ENCODE measurements at regions not wholly inside any gene's neighbourhood (a gene's known extent, or its start where the extent isn't known, plus 50 kb on each side); places are given as distances from the start of the nearest gene placed in this dataset.

DNA sequence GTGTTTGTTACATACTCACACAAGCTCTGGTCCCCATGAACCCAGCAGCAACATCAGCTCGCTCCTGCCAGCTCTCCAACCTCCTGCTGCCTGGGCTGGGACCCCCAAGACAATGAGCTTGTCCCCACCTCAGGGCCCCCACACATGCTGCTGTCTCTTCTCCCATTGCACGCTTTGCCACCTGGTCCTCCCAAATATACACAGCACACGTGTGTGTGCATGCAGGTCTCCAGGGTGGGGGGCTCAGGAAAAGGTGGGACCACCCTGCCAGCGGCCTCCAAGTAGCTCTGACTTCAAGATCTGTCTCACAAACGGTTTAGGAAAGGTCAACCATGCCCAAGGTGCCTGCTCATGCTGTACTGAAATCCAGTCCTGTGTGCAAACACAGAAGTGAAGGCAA lies 68.1 kb upstream of the CCND1 start:
- Histone ChIP-seq H3K4me2 (ENCODE audit: unreplicated experiment) (no peak overlapping the region), H3K4me3 (no peak overlapping the region), H3K27ac (no peak overlapping the region), H2AFZ (no peak overlapping the region), H3K9me3 (ENCODE audit: low read depth) (no peaks in the 10 kb centered on the region), H3F3A (ENCODE audit: insufficient read depth) (no peaks in the 10 kb centered on the region), H4K20me1 (ENCODE audit: insufficient read depth) (no peaks in the 10 kb centered on the region), H3K27me3 (replicated peaks; ENCODE audit: insufficient read depth) (no peaks in the 10 kb centered on the region), H3K9ac (no peak overlapping the region), H3K79me2 (ENCODE audit: insufficient read depth) (no peaks in the 10 kb centered on the region), H3K9me2 (ENCODE audit: insufficient read depth) (no peaks in the 10 kb centered on the region), H3K4me1 (ENCODE audit: insufficient read depth) (peaks cover 6% of the 10 kb centered on the region), H3K36me3 (ENCODE audit: low read depth) (no peaks in the 10 kb centered on the region)
- DNase-seq, result no peak
- WGBS, 2 experiments (ENCODE audit: low coverage in 1 of 2, low lambda C conversion rate in 2 of 2, missing lambda C conversion rate in 2 of 2), result 46 to 47% methylated on average over 5 of the region's 5 CpGs
- in situ Hi-C loops (cut with MboI), result no loop called here
- TF ChIP-seq EZH2phosphoT487 (IDR thresholded peaks at IDR 0.05; ENCODE audit: insufficient read depth, low read depth), result no peak
- TF ChIP-seq EZH2 (IDR thresholded peaks at IDR 0.05; ENCODE audit: insufficient read depth, poor library complexity, severe bottlenecking), result no peak

GRCh38 chr11:69573761-69574607 lies 67.0 kb upstream of the CCND1 start:
- Histone ChIP-seq H3K4me2 (ENCODE audit: unreplicated experiment) (no peak overlapping the region), H3K27me3 (replicated peaks; ENCODE audit: insufficient read depth) (no peaks in the 10 kb centered on the region), H3K4me3 (no peak overlapping the region), H3K9me2 (ENCODE audit: insufficient read depth) (no peaks in the 10 kb centered on the region), H4K20me1 (ENCODE audit: insufficient read depth) (no peaks in the 10 kb centered on the region), H2AFZ (no peak overlapping the region), H3K79me2 (ENCODE audit: insufficient read depth) (no peaks in the 10 kb centered on the region), H3K27ac (no peak overlapping the region), H3F3A (ENCODE audit: insufficient read depth) (no peaks in the 10 kb centered on the region), H3K4me1 (ENCODE audit: insufficient read depth) (no peaks in the 10 kb centered on the region), H3K9me3 (ENCODE audit: low read depth) (no peaks in the 10 kb centered on the region), H3K36me3 (ENCODE audit: low read depth) (no peaks in the 10 kb centered on the region), H3K9ac (no peak overlapping the region)
- in situ Hi-C loops (cut with MboI), result no loop called here
- peak; percentile 45 for DNase-seq
- TF ChIP-seq EZH2phosphoT487 (IDR thresholded peaks at IDR 0.05; ENCODE audit: insufficient read depth, low read depth), result no peak
- no peak for TF ChIP-seq EZH2 (IDR thresholded peaks at IDR 0.05; ENCODE audit: insufficient read depth, poor library complexity, severe bottlenecking)
- WGBS, 2 experiments (ENCODE audit: low coverage in 1 of 2, low lambda C conversion rate in 2 of 2, missing lambda C conversion rate in 2 of 2), result 64 to 70% methylated on average over 13 of the region's 13 CpGs

DNA sequence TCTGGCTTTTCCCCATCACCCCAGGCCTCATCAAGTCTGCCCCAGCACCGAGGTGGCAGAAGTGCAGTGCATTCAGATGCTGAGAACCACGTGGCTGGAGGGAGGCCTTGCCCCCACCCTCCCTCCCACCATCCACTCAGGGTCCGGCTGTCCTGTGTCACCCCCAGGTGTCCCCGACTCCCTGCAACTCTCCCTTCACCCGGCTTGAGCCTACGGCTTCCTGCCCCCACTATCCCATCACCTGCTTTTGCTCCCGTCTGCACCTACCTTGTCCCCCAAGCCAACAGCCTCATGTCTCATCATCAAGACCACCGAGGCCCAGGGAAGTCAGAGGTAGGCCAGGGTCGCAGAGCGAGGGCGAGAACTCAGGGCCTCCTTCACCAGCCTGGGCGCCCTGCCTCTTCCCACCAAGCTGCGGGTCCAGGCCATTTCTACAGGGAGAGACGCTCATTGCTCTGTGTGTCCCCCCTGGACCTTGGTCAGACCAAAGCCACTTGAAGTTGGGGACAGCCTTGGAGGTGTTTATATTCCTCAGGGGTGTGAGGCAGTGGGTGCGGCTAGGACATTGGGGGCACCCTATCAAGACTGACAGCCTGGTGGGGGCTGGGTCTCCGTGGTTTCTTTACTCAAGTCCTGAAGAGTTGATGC lies 66.2 kb upstream of the CCND1 start:
- DNase-seq, result no peak
- no peaks in the 10 kb centered on the region for H3F3A ChIP-seq (ENCODE audit: insufficient read depth)
- no peaks in the 10 kb centered on the region for H3K4me1 ChIP-seq (ENCODE audit: insufficient read depth)
- H3K79me2 ChIP-seq (ENCODE audit: insufficient read depth), result no peaks in the 10 kb centered on the region
- H3K4me2 ChIP-seq (ENCODE audit: unreplicated experiment), result no peak overlapping the region
- H3K27ac ChIP-seq, result no peak overlapping the region
- 91 to 92% methylated on average over 11 to 16 of the region's 16 CpGs for WGBS, 2 experiments (ENCODE audit: low coverage in 1 of 2, low lambda C conversion rate in 2 of 2, missing lambda C conversion rate in 2 of 2)
- no peak overlapping the region for H3K4me3 ChIP-seq
- no peak for TF ChIP-seq EZH2 (IDR thresholded peaks at IDR 0.05; ENCODE audit: insufficient read depth, poor library complexity, severe bottlenecking)
- no peak for TF ChIP-seq EZH2phosphoT487 (IDR thresholded peaks at IDR 0.05; ENCODE audit: insufficient read depth, low read depth)
- no peaks in the 10 kb centered on the region for H3K27me3 ChIP-seq (replicated peaks; ENCODE audit: insufficient read depth)
- H3K9me2 ChIP-seq (ENCODE audit: insufficient read depth), result no peaks in the 10 kb centered on the region
- no peak overlapping the region for H3K9ac ChIP-seq
- H2AFZ ChIP-seq, result no peak overlapping the region
- H4K20me1 ChIP-seq (ENCODE audit: insufficient read depth), result no peaks in the 10 kb centered on the region
- no peaks in the 10 kb centered on the region for H3K36me3 ChIP-seq (ENCODE audit: low read depth)
- H3K9me3 ChIP-seq (ENCODE audit: low read depth), result no peaks in the 10 kb centered on the region
- in situ Hi-C loops (cut with MboI), result no loop called here

GRCh38 chr11:69575296-69576068 lies 65.5 kb upstream of the CCND1 start:
- no peak overlapping the region for H3K9ac ChIP-seq
- H3F3A ChIP-seq (ENCODE audit: insufficient read depth), result no peaks in the 10 kb centered on the region
- no peaks in the 10 kb centered on the region for H3K9me2 ChIP-seq (ENCODE audit: insufficient read depth)
- H3K9me3 ChIP-seq (ENCODE audit: low read depth), result no peaks in the 10 kb centered on the region
- H3K79me2 ChIP-seq (ENCODE audit: insufficient read depth), result no peaks in the 10 kb centered on the region
- no peaks in the 10 kb centered on the region for H3K4me1 ChIP-seq (ENCODE audit: insufficient read depth)
- no peak overlapping the region for H3K4me2 ChIP-seq (ENCODE audit: unreplicated experiment)
- no peak for DNase-seq
- no peaks in the 10 kb centered on the region for H4K20me1 ChIP-seq (ENCODE audit: insufficient read depth)
- H3K27me3 ChIP-seq (replicated peaks; ENCODE audit: insufficient read depth), result no peaks in the 10 kb centered on the region
- H3K4me3 ChIP-seq, result no peak overlapping the region
- WGBS, 2 experiments (ENCODE audit: low coverage in 1 of 2, low lambda C conversion rate in 2 of 2, missing lambda C conversion rate in 2 of 2), result 84 to 89% methylated on average over 14 of the region's 14 CpGs
- no peaks in the 10 kb centered on the region for H3K36me3 ChIP-seq (ENCODE audit: low read depth)
- no peak overlapping the region for H2AFZ ChIP-seq
- in situ Hi-C loops (cut with MboI), result no loop called here
- TF ChIP-seq EZH2phosphoT487 (IDR thresholded peaks at IDR 0.05; ENCODE audit: insufficient read depth, low read depth), result no peak
- TF ChIP-seq EZH2 (IDR thresholded peaks at IDR 0.05; ENCODE audit: insufficient read depth, poor library complexity, severe bottlenecking), result no peak
- no peak overlapping the region for H3K27ac ChIP-seq

All from GM23248 (cell line).